ENCODE measurements at regions not wholly inside any gene's neighbourhood (a gene's known extent, or its start where the extent isn't known, plus 50 kb on each side); places are given as distances from the start of the nearest gene placed in this dataset.

GRCh38 chr10:28914701-28915100 is 237.4 kb downstream of the BAMBI start:
- H3K27ac ChIP-seq, result no peak overlapping the region
- ATAC-seq (no peak), DNase-seq (no peak)
- H3K36me3 ChIP-seq, result no peaks in the 10 kb centered on the region
- no peaks in the 10 kb centered on the region for H3K4me1 ChIP-seq
- H3K27me3 ChIP-seq (ENCODE audit: low read depth), result no peaks in the 10 kb centered on the region
- no peaks in the 10 kb centered on the region for H3K9me3 ChIP-seq
- intact Hi-C loops (cut with DNase I), result no loop called here
- TF ChIP-seq, protein P1, sequence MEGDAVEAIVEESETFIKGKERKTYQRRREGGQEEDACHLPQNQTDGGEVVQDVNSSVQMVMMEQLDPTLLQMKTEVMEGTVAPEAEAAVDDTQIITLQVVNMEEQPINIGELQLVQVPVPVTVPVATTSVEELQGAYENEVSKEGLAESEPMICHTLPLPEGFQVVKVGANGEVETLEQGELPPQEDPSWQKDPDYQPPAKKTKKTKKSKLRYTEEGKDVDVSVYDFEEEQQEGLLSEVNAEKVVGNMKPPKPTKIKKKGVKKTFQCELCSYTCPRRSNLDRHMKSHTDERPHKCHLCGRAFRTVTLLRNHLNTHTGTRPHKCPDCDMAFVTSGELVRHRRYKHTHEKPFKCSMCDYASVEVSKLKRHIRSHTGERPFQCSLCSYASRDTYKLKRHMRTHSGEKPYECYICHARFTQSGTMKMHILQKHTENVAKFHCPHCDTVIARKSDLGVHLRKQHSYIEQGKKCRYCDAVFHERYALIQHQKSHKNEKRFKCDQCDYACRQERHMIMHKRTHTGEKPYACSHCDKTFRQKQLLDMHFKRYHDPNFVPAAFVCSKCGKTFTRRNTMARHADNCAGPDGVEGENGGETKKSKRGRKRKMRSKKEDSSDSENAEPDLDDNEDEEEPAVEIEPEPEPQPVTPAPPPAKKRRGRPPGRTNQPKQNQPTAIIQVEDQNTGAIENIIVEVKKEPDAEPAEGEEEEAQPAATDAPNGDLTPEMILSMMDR (IDR thresholded peaks at IDR 0.05), result no peak
- H3K4me3 ChIP-seq, result no peak overlapping the region

DNA sequence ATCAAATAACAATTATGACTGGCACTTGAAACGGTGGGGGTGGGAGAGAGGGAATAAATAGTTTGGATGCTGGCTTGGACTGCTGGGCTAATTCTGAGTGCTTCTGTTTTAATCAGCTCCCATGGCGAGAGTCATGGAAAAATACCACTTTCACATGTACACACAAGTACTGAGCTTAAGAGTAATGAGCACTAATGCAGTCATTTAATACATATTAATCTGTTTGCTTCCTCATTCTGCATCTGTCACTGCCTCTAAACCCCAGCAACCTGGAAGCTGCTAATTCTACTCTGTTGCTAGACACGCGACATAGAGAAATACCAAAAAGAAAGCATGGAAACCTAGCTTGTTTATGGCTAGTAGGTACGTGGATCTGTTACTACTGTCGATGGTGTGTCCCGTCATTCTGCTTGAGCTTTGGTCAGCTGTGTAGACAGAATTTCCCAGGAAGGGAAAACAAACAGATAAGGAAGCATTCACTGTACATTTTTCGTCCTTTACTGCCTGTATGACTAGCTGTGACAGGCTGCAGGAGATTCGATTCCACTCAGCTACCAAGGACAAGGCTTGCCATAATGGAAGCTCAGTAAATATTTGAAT is 238.8 kb downstream of the BAMBI start:
- no peaks in the 10 kb centered on the region for H3K27me3 ChIP-seq (ENCODE audit: low read depth)
- ATAC-seq (no peak), DNase-seq (no peak)
- H3K4me1 ChIP-seq, result no peaks in the 10 kb centered on the region
- no peak overlapping the region for H3K27ac ChIP-seq
- no peak overlapping the region for H3K4me3 ChIP-seq
- TF ChIP-seq, protein P1 (IDR thresholded peaks at IDR 0.05), result no peak
- no peaks in the 10 kb centered on the region for H3K36me3 ChIP-seq
- no peaks in the 10 kb centered on the region for H3K9me3 ChIP-seq
- intact Hi-C loops (cut with DNase I), result no loop called here

DNA sequence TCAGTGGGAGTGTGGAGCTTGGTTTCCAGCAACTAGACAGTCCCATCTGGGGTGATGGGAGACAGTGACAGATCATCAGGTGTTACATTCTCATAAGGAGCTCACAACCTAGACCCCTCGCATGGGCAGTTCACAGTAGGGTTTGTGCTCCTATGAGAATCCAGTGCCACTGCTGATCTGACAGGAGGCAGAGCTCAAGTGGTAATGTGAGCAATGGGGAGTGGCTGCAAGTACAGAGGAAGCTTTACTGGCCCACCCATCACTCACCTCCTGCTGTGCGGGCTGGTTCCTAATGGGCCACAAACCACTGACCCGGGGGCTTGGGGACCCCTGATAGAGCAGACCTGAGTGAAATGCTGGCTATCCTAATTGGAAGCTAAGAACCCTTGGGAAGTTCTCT is 242.8 kb downstream of the BAMBI start:
- H3K27ac ChIP-seq, result no peak overlapping the region
- no peaks in the 10 kb centered on the region for H3K36me3 ChIP-seq
- no peak overlapping the region for H3K4me3 ChIP-seq
- H3K9me3 ChIP-seq, result no peaks in the 10 kb centered on the region
- DNase-seq (no peak), ATAC-seq (no peak)
- TF ChIP-seq, protein P1 (IDR thresholded peaks at IDR 0.05), result no peak
- intact Hi-C loops (cut with DNase I), result no loop called here
- H3K4me1 ChIP-seq, result no peaks in the 10 kb centered on the region
- peaks cover 6% of the 10 kb centered on the region for H3K27me3 ChIP-seq (ENCODE audit: low read depth)

DNA sequence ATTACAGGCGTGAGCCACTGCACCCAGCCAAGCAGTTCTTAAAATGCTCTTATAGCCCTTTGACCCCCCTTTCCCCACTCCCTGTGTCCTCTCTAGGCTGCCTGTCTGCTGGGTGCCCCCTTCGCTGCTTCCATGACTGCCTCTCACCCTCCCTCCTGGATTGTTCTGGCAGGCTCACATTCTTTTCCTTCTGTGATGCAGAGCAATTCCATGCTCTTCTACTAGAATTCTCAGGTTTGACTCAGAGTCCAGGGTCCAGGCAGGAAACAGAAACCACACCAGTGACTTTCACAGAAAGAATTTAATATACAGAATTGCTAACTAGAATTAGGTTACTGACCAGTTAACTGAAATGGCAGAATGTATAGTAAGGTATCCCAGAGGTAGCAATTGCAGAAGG is 244.8 kb downstream of the BAMBI start:
- H3K4me3 ChIP-seq, result no peak overlapping the region
- intact Hi-C loops (cut with DNase I), result no loop called here
- no peaks in the 10 kb centered on the region for H3K9me3 ChIP-seq
- no peaks in the 10 kb centered on the region for H3K4me1 ChIP-seq
- H3K27ac ChIP-seq, result no peak overlapping the region
- H3K27me3 ChIP-seq (ENCODE audit: low read depth), result peaks cover 10% of the 10 kb centered on the region
- DNase-seq (no peak), ATAC-seq (no peak)
- H3K36me3 ChIP-seq, result no peaks in the 10 kb centered on the region
- TF ChIP-seq, protein P1 (IDR thresholded peaks at IDR 0.05), result no peak

DNA sequence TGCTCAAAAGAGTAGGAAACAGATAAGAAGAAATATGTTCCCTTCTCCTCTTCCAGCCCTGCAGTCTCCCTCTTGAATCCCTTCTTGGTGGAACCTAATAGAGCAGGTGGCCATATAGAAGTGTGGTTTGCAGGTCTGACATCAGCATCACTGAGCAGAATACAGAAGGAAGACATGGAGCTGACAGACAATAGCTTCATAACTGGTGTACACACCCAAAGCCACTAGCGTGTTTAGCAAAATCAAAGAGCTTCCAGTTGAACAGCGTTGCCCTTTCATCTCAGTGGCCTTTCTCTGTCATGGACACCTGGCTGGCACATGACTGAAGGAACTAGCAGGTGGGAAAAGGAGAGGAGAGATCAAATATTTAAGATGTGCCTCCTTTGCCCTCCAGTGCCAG is 245.5 kb downstream of the BAMBI start:
- Histone ChIP-seq H3K4me1 (no peaks in the 10 kb centered on the region), H3K9me3 (no peaks in the 10 kb centered on the region), H3K4me3 (no peak overlapping the region), H3K36me3 (no peaks in the 10 kb centered on the region), H3K27me3 (ENCODE audit: low read depth) (peaks cover 10% of the 10 kb centered on the region), H3K27ac (no peak overlapping the region)
- no peak for DNase-seq
- TF ChIP-seq, protein P1 (IDR thresholded peaks at IDR 0.05), result no peak
- intact Hi-C loops (cut with DNase I), result no loop called here
- ATAC-seq, result no peak

- H3K36me3 ChIP-seq, result no peaks in the 10 kb centered on the region
- peaks cover 10% of the 10 kb centered on the region for H3K27me3 ChIP-seq (ENCODE audit: low read depth)
- DNase-seq (no peak), ATAC-seq (no peak)
- intact Hi-C loops (cut with DNase I), result no loop called here
- no peaks in the 10 kb centered on the region for H3K9me3 ChIP-seq
- H3K4me1 ChIP-seq, result no peaks in the 10 kb centered on the region
- H3K27ac ChIP-seq, result no peak overlapping the region
- TF ChIP-seq, protein P1 (IDR thresholded peaks at IDR 0.05), result no peak
- no peak overlapping the region for H3K4me3 ChIP-seq
Measured at GRCh38 chr10:28924717-28925116, 247.4 kb downstream of the BAMBI start.
